ENCODE measurements at regions not wholly inside any gene's neighbourhood (a gene's known extent, or its start where the extent isn't known, plus 50 kb on each side); places are given as distances from the start of the nearest gene placed in this dataset.
"Not testable (repeated sequence)": the region's sequence is repeated elsewhere in the genome, so short reads cannot be mapped to it uniquely, and the experiment has no call there.

GRCh38 chr4:8976466-8977128 is 105.0 kb upstream of the HMX1 start:
- not testable (repeated sequence) for DNase-seq (ENCODE audit: low read depth in 2 of 3, low spot score in 1 of 3)

- not testable (repeated sequence) for DNase-seq (ENCODE audit: low read depth in 2 of 3, low spot score in 1 of 3)
Measured at GRCh38 chr4:8972635-8973034, 101.0 kb upstream of the HMX1 start.

- not testable (repeated sequence) for DNase-seq (ENCODE audit: low read depth in 2 of 3, low spot score in 1 of 3)
Measured at GRCh38 chr4:8965896-8966295, 94.3 kb upstream of the HMX1 start.

GRCh38 chr4:8964201-8964788 is 92.7 kb upstream of the HMX1 start:
- DNase-seq (ENCODE audit: low read depth in 2 of 3, low spot score in 1 of 3): not testable (repeated sequence)

GRCh38 chr4:8963533-8963932 is 91.9 kb upstream of the HMX1 start:
- DNase-seq (ENCODE audit: low read depth in 2 of 3, low spot score in 1 of 3): not testable (repeated sequence)

- peak; percentile 44 to 63 (median 56) for DNase-seq (ENCODE audit: low read depth in 2 of 3, low spot score in 1 of 3)
Measured at GRCh38 chr4:8961343-8961742, 89.7 kb upstream of the HMX1 start.

GRCh38 chr4:8959471-8959870 is 87.8 kb upstream of the HMX1 start:
- not testable (repeated sequence) for DNase-seq (ENCODE audit: low read depth in 2 of 3, low spot score in 1 of 3)

GRCh38 chr4:8954001-8954400 is 82.4 kb upstream of the HMX1 start:
- not testable (repeated sequence) for DNase-seq (ENCODE audit: low read depth in 2 of 3, low spot score in 1 of 3)

- not testable (repeated sequence) for DNase-seq (ENCODE audit: low read depth in 2 of 3, low spot score in 1 of 3)
Measured at GRCh38 chr4:8952791-8953190, 81.2 kb upstream of the HMX1 start.

- DNase-seq (ENCODE audit: low read depth in 2 of 3, low spot score in 1 of 3): not testable (repeated sequence)
Measured at GRCh38 chr4:8952109-8952508, 80.5 kb upstream of the HMX1 start.

GRCh38 chr4:8945506-8945905 is 73.9 kb upstream of the HMX1 start:
- not testable (repeated sequence) for DNase-seq (ENCODE audit: low read depth in 2 of 3, low spot score in 1 of 3)

- not testable (repeated sequence) for DNase-seq (ENCODE audit: low read depth in 2 of 3, low spot score in 1 of 3)
Measured at GRCh38 chr4:8943367-8943766, 71.7 kb upstream of the HMX1 start.

GRCh38 chr4:8942088-8942487 is 70.4 kb upstream of the HMX1 start:
- DNase-seq (ENCODE audit: low read depth in 2 of 3, low spot score in 1 of 3): not testable (repeated sequence)

- not testable (repeated sequence) for DNase-seq (ENCODE audit: low read depth in 2 of 3, low spot score in 1 of 3)
Measured at GRCh38 chr4:8941492-8941805, 69.8 kb upstream of the HMX1 start.

GRCh38 chr4:8940792-8941491 is 69.3 kb upstream of the HMX1 start:
- DNase-seq (ENCODE audit: low read depth in 2 of 3, low spot score in 1 of 3): no peak

GRCh38 chr4:8939840-8940742 is 68.5 kb upstream of the HMX1 start:
- no peak for DNase-seq (ENCODE audit: low read depth in 2 of 3, low spot score in 1 of 3)

GRCh38 chr4:8939160-8939839 is 67.7 kb upstream of the HMX1 start:
- DNase-seq (ENCODE audit: low read depth in 2 of 3, low spot score in 1 of 3): no peak

GRCh38 chr4:8938623-8939022 is 67.0 kb upstream of the HMX1 start:
- no peak for DNase-seq (ENCODE audit: low read depth in 2 of 3, low spot score in 1 of 3)

GRCh38 chr4:8938137-8938536 is 66.5 kb upstream of the HMX1 start:
- DNase-seq (ENCODE audit: low read depth in 2 of 3, low spot score in 1 of 3): no peak

- DNase-seq (ENCODE audit: low read depth in 2 of 3, low spot score in 1 of 3): no peak
Measured at GRCh38 chr4:8932884-8933283, 61.2 kb upstream of the HMX1 start.

- DNase-seq (ENCODE audit: low read depth in 2 of 3, low spot score in 1 of 3): no peak
Measured at GRCh38 chr4:8928074-8928473, 56.4 kb upstream of the HMX1 start.
